ENCODE measurements at regions not wholly inside any gene's neighbourhood (a gene's known extent, or its start where the extent isn't known, plus 50 kb on each side); places are given as distances from the start of the nearest gene placed in this dataset.

DNA sequence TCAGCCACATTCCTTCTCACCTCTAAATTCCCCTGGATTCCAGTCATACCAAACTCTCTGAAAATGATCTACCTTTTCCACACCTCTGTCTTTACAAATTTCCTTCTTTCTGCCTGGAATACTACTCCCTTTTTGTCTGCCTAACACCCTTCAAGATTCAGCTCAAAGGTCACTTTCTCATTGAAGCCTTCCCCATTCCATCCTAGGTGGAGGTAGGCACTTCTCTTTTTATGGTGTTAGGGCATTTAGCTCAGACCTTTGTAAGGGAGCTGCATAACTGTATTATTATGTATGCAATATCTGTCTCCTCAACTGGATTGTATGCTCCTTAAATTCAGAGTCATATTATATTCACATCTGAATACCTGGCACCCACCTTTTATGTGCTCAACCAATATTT lies 137.7 kb downstream of the RCHY1 start:
- Histone ChIP-seq H3K4me1 (no peaks in the 10 kb centered on the region), H3K4me3 (no peak overlapping the region), H3K27me3 (no peaks in the 10 kb centered on the region), H3K9me3 (no peaks in the 10 kb centered on the region), H3K36me3 (no peaks in the 10 kb centered on the region), H3K27ac (no peak overlapping the region)
- intact Hi-C loops (cut with DNase I), result no loop called here
- ATAC-seq (no peak), DNase-seq (no peak)
- TF ChIP-seq, protein P1, sequence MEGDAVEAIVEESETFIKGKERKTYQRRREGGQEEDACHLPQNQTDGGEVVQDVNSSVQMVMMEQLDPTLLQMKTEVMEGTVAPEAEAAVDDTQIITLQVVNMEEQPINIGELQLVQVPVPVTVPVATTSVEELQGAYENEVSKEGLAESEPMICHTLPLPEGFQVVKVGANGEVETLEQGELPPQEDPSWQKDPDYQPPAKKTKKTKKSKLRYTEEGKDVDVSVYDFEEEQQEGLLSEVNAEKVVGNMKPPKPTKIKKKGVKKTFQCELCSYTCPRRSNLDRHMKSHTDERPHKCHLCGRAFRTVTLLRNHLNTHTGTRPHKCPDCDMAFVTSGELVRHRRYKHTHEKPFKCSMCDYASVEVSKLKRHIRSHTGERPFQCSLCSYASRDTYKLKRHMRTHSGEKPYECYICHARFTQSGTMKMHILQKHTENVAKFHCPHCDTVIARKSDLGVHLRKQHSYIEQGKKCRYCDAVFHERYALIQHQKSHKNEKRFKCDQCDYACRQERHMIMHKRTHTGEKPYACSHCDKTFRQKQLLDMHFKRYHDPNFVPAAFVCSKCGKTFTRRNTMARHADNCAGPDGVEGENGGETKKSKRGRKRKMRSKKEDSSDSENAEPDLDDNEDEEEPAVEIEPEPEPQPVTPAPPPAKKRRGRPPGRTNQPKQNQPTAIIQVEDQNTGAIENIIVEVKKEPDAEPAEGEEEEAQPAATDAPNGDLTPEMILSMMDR (IDR thresholded peaks at IDR 0.05), result no peak

DNA sequence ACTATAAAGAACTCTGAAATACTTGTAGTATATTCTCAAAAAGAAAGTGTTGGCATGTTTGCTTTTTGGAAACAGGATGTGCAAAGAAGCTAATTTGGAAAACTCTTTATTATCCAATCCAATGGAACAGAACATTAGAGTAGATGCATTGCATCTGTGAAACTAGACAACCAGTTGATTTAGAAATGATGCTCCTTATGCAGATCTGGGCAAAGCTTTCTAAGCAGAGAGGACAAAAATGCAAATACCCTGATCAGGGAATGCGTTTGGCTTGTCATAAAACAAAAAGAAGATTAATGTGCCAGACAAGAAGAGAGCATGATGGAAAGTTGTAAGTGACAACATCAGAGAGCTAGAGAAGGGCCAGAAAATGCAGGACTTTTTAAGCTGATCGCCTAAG lies 142.3 kb downstream of the RCHY1 start:
- ATAC-seq (no peak), DNase-seq (no peak)
- Histone ChIP-seq H3K4me1 (no peaks in the 10 kb centered on the region), H3K27me3 (no peaks in the 10 kb centered on the region), H3K27ac (no peak overlapping the region), H3K9me3 (no peaks in the 10 kb centered on the region), H3K36me3 (no peaks in the 10 kb centered on the region), H3K4me3 (no peak overlapping the region)
- TF ChIP-seq, protein P1 (IDR thresholded peaks at IDR 0.05), result no peak
- intact Hi-C loops (cut with DNase I), result no loop called here

DNA sequence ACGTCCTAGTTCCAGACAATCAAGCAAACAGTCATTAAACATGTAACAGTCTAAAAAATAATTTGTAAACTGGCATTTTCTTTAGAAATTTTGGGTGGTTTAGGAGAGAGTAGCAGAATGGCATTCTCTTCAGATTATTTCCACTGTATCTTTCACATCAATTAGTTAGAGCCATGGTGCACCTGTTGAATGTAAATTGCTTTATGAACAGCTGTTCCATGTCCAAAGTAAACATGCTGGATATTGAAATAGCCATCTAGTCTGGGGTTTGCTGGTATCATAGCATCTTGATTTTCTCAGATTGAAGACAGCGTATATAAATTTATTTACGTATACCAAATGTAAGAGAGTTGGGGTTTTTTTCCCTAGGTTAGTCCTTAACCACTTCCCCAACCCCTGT lies 143.6 kb downstream of the RCHY1 start:
- DNase-seq, result no peak
- no peak for ATAC-seq
- intact Hi-C loops (cut with DNase I), result no loop called here

DNA sequence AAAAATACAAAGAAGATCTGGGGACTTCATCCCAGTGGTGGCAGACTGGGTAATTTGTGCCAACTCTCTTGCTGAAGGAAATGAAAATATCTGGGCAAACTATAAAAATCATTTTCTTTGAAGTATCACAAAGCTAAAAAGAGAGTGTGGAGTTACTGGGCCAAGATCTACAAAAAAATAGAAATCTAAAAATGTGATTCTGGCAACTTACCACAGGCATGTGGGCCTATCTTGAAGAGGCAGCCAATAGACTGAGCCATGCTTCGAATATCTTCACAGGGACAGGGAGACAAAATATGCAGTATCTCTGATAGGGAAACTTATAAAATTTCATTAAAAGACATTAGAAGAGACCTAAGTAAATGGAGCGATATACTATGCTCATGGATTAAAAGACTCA lies 168.8 kb downstream of the RCHY1 start:
- no peaks in the 10 kb centered on the region for H3K36me3 ChIP-seq
- H3K27ac ChIP-seq, result no peak overlapping the region
- DNase-seq (no peak), ATAC-seq (no peak)
- H3K4me1 ChIP-seq, result no peaks in the 10 kb centered on the region
- H3K9me3 ChIP-seq, result no peaks in the 10 kb centered on the region
- TF ChIP-seq, protein P1 (IDR thresholded peaks at IDR 0.05), result no peak
- intact Hi-C loops (cut with DNase I), result no loop called here
- no peaks in the 10 kb centered on the region for H3K27me3 ChIP-seq
- H3K4me3 ChIP-seq, result no peak overlapping the region

More for the DNA sequence above, 143.6 kb downstream of the RCHY1 start:
- H3K36me3 ChIP-seq, result no peaks in the 10 kb centered on the region
- H3K9me3 ChIP-seq, result no peaks in the 10 kb centered on the region
- H3K4me1 ChIP-seq, result no peaks in the 10 kb centered on the region
- H3K4me3 ChIP-seq, result no peak overlapping the region
- no peaks in the 10 kb centered on the region for H3K27me3 ChIP-seq
- no peak overlapping the region for H3K27ac ChIP-seq
- TF ChIP-seq, protein P1 (IDR thresholded peaks at IDR 0.05), result no peak

DNA sequence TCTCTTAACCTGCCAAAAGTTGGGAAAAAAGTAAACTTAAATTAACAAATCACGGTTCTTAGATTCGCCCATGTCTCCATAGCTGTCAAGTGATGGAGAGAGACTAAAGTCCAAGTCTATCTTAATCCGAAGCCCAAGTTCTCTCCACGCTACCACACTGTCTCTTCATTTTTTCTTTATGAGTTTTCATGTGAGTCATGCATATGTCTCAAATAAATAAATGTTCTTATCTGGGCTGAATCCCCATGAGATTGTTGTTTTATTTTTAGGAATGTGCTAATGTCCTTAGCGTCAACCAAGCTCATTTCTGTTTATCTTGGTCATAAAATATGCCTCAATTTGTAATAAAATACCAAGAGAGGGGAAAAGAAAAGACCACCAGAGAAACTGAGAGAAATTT lies 169.3 kb downstream of the RCHY1 start:
- Histone ChIP-seq H3K4me1 (no peaks in the 10 kb centered on the region), H3K9me3 (no peaks in the 10 kb centered on the region), H3K27ac (no peak overlapping the region), H3K27me3 (no peaks in the 10 kb centered on the region), H3K4me3 (no peak overlapping the region), H3K36me3 (no peaks in the 10 kb centered on the region)
- TF ChIP-seq, protein P1 (IDR thresholded peaks at IDR 0.05), result no peak
- intact Hi-C loops (cut with DNase I), result no loop called here
- DNase-seq (no peak), ATAC-seq (no peak)

DNA sequence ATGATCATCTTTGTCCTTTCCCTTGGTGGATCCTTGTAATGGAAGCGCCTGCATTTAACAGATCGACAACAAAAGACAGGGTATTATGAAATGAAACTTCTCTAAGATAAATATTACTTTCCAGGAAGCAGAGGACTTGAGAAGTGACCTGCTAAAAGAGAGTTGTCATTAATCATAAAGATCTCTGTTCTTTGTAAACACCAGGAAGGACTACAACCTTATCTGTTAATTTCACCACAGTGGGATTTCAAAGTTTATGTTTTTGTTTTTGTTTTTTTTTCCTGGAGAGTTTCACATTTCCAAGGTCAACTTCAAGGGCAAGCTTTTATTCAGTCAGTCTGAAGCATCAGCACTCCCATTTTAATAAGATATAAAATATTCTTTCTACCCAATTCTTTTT lies 170.9 kb downstream of the RCHY1 start:
- intact Hi-C loops (cut with DNase I), result no loop called here
- TF ChIP-seq, protein P1 (IDR thresholded peaks at IDR 0.05), result no peak
- no peak overlapping the region for H3K27ac ChIP-seq
- ATAC-seq (no peak), DNase-seq (no peak)
- no peaks in the 10 kb centered on the region for H3K9me3 ChIP-seq
- no peaks in the 10 kb centered on the region for H3K4me1 ChIP-seq
- no peaks in the 10 kb centered on the region for H3K27me3 ChIP-seq
- H3K4me3 ChIP-seq, result no peak overlapping the region
- no peaks in the 10 kb centered on the region for H3K36me3 ChIP-seq

Measured in upper lobe of right lung (tissue), 1 donor.